A549 (cell line): ENCODE measurements at regions not wholly inside any gene's neighbourhood (a gene's known extent, or its start where the extent isn't known, plus 50 kb on each side); places are given as distances from the start of the nearest gene placed in this dataset.

ENCODE experiments used
- BHLHE40 ChIP-seq: IDR thresholded peaks from 2 replicates; pipeline ENCODE4 v1.6.1; 2012; ENCODE audit warnings: low read depth, low read length, inconsistent platforms
- KDM1A ChIP-seq: fragments of 200-600 bp; sonication (generic); IDR thresholded peaks from 2 replicates; pipeline ENCODE4 v1.6.1; 2016; ENCODE audit warnings: low read depth, mild to moderate bottlenecking
- ZNF302 ChIP-seq: fragments of 250-450 bp; sonication (Bioruptor Pico); IDR thresholded peaks from 2 replicates; pipeline ENCODE4 v1.9.0; 2021; ENCODE audit warnings: inconsistent platforms, mild to moderate bottlenecking, moderate library complexity
- TF ChIP-seq, protein P1 (sequence below): fragments of >200 bp; sonication (Bioruptor Twin); formaldehyde crosslinking; IDR thresholded peaks from 3 replicates; pipeline ENCODE4 v1.5.1; 2016

DNA sequence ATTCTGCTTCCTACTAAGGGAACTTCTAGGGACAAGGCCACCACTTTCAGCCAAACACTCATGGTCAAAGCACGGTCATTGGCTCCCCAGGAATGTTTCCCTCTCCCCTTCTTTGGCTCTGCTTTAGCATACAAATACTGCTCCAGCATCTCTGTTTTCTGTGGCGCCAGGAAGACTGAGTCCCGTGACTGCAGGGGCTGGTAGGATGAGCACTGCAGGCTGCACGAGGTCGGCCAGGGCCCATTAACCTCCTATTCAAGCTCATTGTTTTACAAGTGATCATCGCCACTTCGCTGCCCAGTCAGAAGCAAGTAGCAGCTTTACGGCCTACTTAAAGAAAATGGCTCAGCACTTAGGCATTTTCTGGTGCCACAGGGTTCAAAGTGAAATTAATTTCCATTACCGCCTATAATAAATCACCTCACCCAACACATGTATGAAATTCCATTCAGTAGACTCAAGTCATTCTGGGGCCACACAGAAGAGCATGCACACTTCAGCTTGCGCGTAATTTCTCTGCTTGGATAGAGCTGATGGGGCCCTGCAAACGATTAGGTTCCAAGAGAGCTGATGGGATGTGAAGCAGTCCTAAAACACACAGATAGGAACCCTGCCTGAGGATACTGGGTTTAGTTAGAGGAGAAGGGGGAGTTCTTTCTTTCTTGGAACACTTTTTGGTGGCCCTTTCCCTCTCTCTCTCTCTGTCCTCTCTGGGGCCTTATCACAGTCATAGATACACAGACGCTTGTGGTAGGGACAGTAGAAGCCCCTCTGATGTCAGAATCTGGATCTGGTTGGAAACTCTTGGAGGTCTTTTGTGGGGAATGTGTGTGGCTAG, 173.7 kb downstream of the KIF18A start:
- TF ChIP-seq, protein P1, sequence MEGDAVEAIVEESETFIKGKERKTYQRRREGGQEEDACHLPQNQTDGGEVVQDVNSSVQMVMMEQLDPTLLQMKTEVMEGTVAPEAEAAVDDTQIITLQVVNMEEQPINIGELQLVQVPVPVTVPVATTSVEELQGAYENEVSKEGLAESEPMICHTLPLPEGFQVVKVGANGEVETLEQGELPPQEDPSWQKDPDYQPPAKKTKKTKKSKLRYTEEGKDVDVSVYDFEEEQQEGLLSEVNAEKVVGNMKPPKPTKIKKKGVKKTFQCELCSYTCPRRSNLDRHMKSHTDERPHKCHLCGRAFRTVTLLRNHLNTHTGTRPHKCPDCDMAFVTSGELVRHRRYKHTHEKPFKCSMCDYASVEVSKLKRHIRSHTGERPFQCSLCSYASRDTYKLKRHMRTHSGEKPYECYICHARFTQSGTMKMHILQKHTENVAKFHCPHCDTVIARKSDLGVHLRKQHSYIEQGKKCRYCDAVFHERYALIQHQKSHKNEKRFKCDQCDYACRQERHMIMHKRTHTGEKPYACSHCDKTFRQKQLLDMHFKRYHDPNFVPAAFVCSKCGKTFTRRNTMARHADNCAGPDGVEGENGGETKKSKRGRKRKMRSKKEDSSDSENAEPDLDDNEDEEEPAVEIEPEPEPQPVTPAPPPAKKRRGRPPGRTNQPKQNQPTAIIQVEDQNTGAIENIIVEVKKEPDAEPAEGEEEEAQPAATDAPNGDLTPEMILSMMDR = no peak
- TF ChIP-seq BHLHE40 (no peak), ZNF302 (no peak), KDM1A (no peak)
